GM12878 (cell line): ENCODE measurements at regions not wholly inside any gene's neighbourhood (a gene's known extent, or its start where the extent isn't known, plus 50 kb on each side); places are given as distances from the start of the nearest gene placed in this dataset.

Experiments
- CTCF ChIP-seq, 3 experiments: IDR thresholded peaks in 2 of 3; conservative IDR thresholded peaks in 1 of 3; 2 replicates each; pipeline ENCODE4 v1.5.1; 2011; ENCODE audit warnings: low read depth in 3 of 3, low read length in 3 of 3, mild to moderate bottlenecking in 3 of 3, control low read depth in 2 of 3, moderate library complexity in 2 of 3, inconsistent platforms in 1 of 3, mixed read lengths in 1 of 3; ENCODE audit not compliant: control insufficient read depth in 2 of 3, insufficient read depth in 1 of 3; ENCODE audit errors: extremely low read depth in 1 of 3
- JUNB ChIP-seq: IDR thresholded peaks from 2 replicates; pipeline ENCODE4 v1.6.1; 2016; ENCODE audit warnings: antibody characterized with exemption, mild to moderate bottlenecking
- JUND ChIP-seq: IDR thresholded peaks from 2 replicates; pipeline ENCODE4 v1.6.1; 2012; ENCODE audit warnings: low read depth, mild to moderate bottlenecking, low read length, improper control_type of control experiment, moderate library complexity
- KDM1A ChIP-seq: fragments of 200-600 bp; sonication (generic); IDR thresholded peaks from 2 replicates; pipeline ENCODE4 v1.6.1; 2016; ENCODE audit warnings: borderline replicate concordance
- MTA2 ChIP-seq: fragments of 450-650 bp; IDR thresholded peaks from 2 replicates; pipeline ENCODE4 v1.6.1; 2016; ENCODE audit warnings: low read depth, mild to moderate bottlenecking, moderate library complexity
- POLR2A ChIP-seq: IDR thresholded peaks from 2 replicates; pipeline ENCODE4 v1.6.1; 2011; ENCODE audit warnings: low read depth, mild to moderate bottlenecking, low read length
- RAD21 ChIP-seq: IDR thresholded peaks from 2 replicates; pipeline ENCODE4 v1.6.1; 2011; ENCODE audit warnings: mild to moderate bottlenecking, low read depth, low read length, moderate library complexity; ENCODE audit not compliant: insufficient read depth
- RBBP5 ChIP-seq: fragments of 200-600 bp; sonication (generic); conservative IDR thresholded peaks from 2 replicates; pipeline ENCODE4 v1.6.1; 2016
- RCOR1 ChIP-seq: conservative IDR thresholded peaks from 2 replicates; pipeline ENCODE4 v1.6.1; 2012; ENCODE audit warnings: low read depth, low read length, improper control_type of control experiment
- SMC3 ChIP-seq: IDR thresholded peaks from 2 replicates; pipeline ENCODE4 v1.6.1; 2011; ENCODE audit warnings: low read length, improper control_type of control experiment, borderline replicate concordance
- TF ChIP-seq, protein P1 (sequence below): IDR thresholded peaks from 2 replicates; pipeline ENCODE4 v1.6.1; 2012; ENCODE audit warnings: mild to moderate bottlenecking, low read depth, low read length

DNA sequence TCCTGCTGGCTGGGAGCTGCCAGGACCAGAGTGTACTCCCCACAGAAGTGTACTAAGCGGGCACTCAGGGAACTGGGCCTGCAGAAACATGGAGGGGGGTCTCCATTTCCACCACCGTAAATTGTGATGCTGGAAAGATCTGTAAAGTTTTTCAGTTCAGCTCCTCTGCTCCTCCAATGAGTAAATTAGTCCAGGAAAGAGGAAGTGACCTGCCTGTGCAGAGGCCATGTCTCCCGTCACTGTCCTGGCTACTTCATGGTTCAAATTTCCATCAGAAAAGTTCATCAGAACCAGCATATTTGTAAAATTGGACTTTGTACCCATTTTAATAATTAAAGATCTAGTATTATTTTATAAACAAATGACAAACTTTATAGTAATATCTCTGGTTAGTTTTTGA, 226.7 kb upstream of the THBS1 start:
- no peak for TF ChIP-seq CTCF (IDR thresholded peaks at IDR 0.05 in 2 of 3, conservative IDR thresholded peaks at IDR 0.05 in 1 of 3; ENCODE audit: control insufficient read depth in 2 of 3, extremely low read depth in 1 of 3, insufficient read depth in 1 of 3, low read depth in 3 of 3, low read length in 3 of 3)
- TF ChIP-seq KDM1A = no peak
- no peak for TF ChIP-seq RBBP5
- TF ChIP-seq POLR2A = no peak
- no peak for TF ChIP-seq MTA2
- TF ChIP-seq JUND = no peak
- no peak for TF ChIP-seq SMC3
- no peak for TF ChIP-seq RAD21
- TF ChIP-seq, protein P1, sequence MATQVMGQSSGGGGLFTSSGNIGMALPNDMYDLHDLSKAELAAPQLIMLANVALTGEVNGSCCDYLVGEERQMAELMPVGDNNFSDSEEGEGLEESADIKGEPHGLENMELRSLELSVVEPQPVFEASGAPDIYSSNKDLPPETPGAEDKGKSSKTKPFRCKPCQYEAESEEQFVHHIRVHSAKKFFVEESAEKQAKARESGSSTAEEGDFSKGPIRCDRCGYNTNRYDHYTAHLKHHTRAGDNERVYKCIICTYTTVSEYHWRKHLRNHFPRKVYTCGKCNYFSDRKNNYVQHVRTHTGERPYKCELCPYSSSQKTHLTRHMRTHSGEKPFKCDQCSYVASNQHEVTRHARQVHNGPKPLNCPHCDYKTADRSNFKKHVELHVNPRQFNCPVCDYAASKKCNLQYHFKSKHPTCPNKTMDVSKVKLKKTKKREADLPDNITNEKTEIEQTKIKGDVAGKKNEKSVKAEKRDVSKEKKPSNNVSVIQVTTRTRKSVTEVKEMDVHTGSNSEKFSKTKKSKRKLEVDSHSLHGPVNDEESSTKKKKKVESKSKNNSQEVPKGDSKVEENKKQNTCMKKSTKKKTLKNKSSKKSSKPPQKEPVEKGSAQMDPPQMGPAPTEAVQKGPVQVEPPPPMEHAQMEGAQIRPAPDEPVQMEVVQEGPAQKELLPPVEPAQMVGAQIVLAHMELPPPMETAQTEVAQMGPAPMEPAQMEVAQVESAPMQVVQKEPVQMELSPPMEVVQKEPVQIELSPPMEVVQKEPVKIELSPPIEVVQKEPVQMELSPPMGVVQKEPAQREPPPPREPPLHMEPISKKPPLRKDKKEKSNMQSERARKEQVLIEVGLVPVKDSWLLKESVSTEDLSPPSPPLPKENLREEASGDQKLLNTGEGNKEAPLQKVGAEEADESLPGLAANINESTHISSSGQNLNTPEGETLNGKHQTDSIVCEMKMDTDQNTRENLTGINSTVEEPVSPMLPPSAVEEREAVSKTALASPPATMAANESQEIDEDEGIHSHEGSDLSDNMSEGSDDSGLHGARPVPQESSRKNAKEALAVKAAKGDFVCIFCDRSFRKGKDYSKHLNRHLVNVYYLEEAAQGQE = no peak
- TF ChIP-seq RCOR1 = no peak
- TF ChIP-seq JUNB = no peak
